Stimulated activated CD4-positive, alpha-beta T cell treated with anti-CD3 and anti-CD28 coated beads, Interleukin-15, amount 100 ng/mL, for 48 hours (primary cell): ENCODE measurements at regions not wholly inside any gene's neighbourhood (a gene's known extent, or its start where the extent isn't known, plus 50 kb on each side); places are given as distances from the start of the nearest gene placed in this dataset.
"Not testable (repeated sequence)": the region's sequence is repeated elsewhere in the genome, so short reads cannot be mapped to it uniquely, and the experiment has no call there.

Experiments
- DNase-seq, 2 donors: peaks; one replicate each; pipeline ENCODE4 v3.0.0-alpha.2; 2020; ENCODE audit warnings: low read depth in 2 of 2

- DNase-seq: no peak
These were observed 234.8 kb upstream of the EDNRA start for GRCh38 chr4:147246096-147246495.

- not testable (repeated sequence) for DNase-seq
These were observed 234.4 kb upstream of the EDNRA start for GRCh38 chr4:147246528-147246927.

- DNase-seq: no peak
These were observed 233.3 kb upstream of the EDNRA start for GRCh38 chr4:147247579-147247978.

GRCh38 chr4:147250062-147250461, 230.8 kb upstream of the EDNRA start:
- no peak for DNase-seq

- not testable (repeated sequence) for DNase-seq
These were observed 225.6 kb upstream of the EDNRA start for GRCh38 chr4:147255268-147255667.

- DNase-seq: not testable (repeated sequence)
These were observed 221.6 kb upstream of the EDNRA start for GRCh38 chr4:147259271-147259670.

- DNase-seq: no peak
These were observed 196.6 kb upstream of the EDNRA start for GRCh38 chr4:147284256-147284835.

GRCh38 chr4:147284935-147285334, 196.0 kb upstream of the EDNRA start:
- DNase-seq: no peak

GRCh38 chr4:147285751-147286150, 195.1 kb upstream of the EDNRA start:
- no peak for DNase-seq

- DNase-seq: no peak
These were observed 193.9 kb upstream of the EDNRA start for GRCh38 chr4:147286846-147287587.

GRCh38 chr4:147287588-147287890, 193.4 kb upstream of the EDNRA start:
- DNase-seq: no peak

- no peak for DNase-seq
These were observed 192.4 kb upstream of the EDNRA start for GRCh38 chr4:147288512-147288911.

- DNase-seq: no peak
These were observed 191.7 kb upstream of the EDNRA start for GRCh38 chr4:147289181-147289580.

GRCh38 chr4:147292604-147293313, 188.1 kb upstream of the EDNRA start:
- DNase-seq: not testable (repeated sequence)

- DNase-seq: not testable (repeated sequence)
These were observed 187.6 kb upstream of the EDNRA start for GRCh38 chr4:147293314-147293677.

- no peak for DNase-seq
These were observed 181.7 kb upstream of the EDNRA start for GRCh38 chr4:147299205-147299604.

- no peak for DNase-seq
These were observed 177.6 kb upstream of the EDNRA start for GRCh38 chr4:147303174-147303872.

- DNase-seq: no peak
These were observed 177.0 kb upstream of the EDNRA start for GRCh38 chr4:147303873-147304229.

- DNase-seq: no peak
These were observed 172.8 kb upstream of the EDNRA start for GRCh38 chr4:147307896-147308674.

GRCh38 chr4:147309434-147309833, 171.5 kb upstream of the EDNRA start:
- no peak for DNase-seq

- no peak for DNase-seq
These were observed 170.6 kb upstream of the EDNRA start for GRCh38 chr4:147310312-147310711.

- DNase-seq: no peak
These were observed 168.9 kb upstream of the EDNRA start for GRCh38 chr4:147311956-147312355.
